HG02970 (cell line): ENCODE measurements at regions not wholly inside any gene's neighbourhood (a gene's known extent, or its start where the extent isn't known, plus 50 kb on each side); places are given as distances from the start of the nearest gene placed in this dataset.
A peak's percentile ranks its signal among the peaks of the same experiment; 100 is the strongest.

ENCODE experiments used
- ATAC-seq: cut with Tn5 transposase; IDR thresholded peaks from one replicate; pipeline ENCODE4 v1.9.1; 2021; ENCODE audit warnings: mild to moderate bottlenecking, moderate library complexity, moderate number of reproducible peaks; ENCODE audit not compliant: unreplicated experiment, low FRiP score

DNA sequence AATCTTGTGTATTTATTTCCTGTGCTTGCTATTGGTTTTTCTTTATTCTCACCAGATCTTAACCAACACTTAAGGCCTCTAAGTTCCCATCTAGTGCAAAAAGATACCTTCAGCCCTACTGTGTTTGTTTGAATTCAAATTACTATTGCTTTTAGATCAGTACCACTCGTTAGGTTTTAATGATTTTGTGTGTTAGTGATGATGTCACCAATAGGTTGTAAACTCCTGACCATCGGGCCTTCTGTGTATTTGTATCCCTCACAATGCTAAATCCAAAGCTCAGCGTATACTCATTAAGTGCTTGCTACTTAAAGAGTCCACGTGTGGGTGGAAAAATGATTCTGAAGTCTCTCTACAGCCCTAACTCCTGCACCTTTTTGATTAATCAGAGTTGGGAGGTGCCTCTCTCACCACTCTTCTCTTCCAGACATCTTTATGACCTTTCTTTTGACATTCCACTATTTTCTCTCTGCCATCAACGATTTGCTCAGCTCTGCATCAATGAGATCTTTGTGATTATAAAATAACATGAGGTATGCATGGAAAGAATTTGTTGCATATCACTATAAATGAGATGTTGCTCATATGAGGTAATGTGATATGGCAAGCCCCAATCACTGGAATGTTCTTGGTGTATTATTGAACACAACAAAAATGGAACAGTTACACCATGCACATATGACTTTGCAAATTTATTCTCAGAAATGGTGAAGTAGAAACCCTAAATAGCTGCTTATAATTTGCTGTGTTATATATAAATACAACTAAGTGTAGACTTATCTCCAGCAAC is 55.1 kb upstream of the LAMA2 start:
- no peak for ATAC-seq

GRCh38 chr6:128826606-128827005 is 56.3 kb upstream of the LAMA2 start:
- no peak for ATAC-seq

DNA sequence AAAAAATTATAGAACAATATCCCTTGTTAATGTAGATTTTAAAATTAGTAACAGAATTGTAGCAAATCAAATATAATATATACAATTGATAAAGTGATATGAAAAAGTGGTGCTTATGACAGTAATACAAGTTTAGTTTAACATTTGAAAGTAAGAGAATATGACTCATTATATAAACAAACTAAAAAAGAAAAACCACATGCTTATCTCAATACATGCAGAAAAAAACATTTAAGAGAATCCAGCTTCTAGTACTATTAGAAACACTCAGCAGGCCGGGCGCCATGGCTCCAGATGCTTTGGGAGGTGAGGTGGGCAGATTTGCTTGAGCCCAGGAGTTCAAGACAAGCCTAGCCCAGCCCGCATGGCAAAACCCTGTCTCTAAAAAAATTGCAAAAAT is 60.7 kb upstream of the LAMA2 start:
- no peak for ATAC-seq

- ATAC-seq, result no peak
These were observed 61.8 kb upstream of the LAMA2 start for GRCh38 chr6:128821116-128821515.

- ATAC-seq, result no peak
These were observed 74.1 kb upstream of the LAMA2 start for GRCh38 chr6:128808856-128809255.

DNA sequence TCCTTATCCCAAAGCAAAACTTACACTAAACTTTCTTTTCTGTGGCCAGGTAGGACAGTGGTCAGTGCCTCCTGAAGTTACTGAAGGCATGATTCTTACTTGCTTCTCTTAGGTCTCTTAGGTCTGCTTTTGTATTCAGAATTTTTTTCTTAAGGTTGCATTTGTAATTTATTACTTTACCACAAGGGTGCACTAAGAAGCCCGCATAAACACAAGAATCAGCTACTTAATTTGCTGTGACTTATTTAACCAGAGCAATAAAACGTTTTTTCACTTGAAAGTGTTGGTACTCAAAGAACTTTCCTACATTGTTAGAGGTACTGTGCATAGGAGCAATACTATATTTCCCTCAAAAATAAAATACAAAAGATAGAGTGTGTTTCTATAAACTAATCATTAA is 75.4 kb upstream of the LAMA2 start:
- ATAC-seq, result no peak

GRCh38 chr6:128806261-128806660 is 76.7 kb upstream of the LAMA2 start:
- no peak for ATAC-seq

DNA sequence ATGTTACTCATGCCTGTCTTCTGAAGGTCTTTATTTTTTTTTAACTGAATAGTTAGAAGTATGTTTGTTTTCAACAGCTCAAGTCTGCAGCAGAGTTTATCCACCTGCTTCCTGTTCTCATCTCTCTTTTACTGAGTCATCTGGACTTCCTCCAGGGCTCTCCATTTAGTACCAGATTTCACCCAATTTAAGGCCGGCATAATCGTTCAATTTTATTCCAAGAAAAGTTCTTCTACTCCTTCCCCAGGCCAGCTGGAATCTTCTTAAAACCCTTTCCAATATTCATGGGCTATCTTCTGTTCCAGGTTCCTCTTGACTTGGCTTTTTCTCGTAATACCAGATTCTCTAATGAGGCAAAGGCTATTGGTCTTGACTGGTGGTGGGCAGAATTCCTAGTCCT is 79.0 kb upstream of the LAMA2 start:
- ATAC-seq, result no peak

GRCh38 chr6:128801621-128802020 is 81.3 kb upstream of the LAMA2 start:
- no peak for ATAC-seq

- ATAC-seq, result no peak
These were observed 98.7 kb upstream of the LAMA2 start for GRCh38 chr6:128784266-128784665.

DNA sequence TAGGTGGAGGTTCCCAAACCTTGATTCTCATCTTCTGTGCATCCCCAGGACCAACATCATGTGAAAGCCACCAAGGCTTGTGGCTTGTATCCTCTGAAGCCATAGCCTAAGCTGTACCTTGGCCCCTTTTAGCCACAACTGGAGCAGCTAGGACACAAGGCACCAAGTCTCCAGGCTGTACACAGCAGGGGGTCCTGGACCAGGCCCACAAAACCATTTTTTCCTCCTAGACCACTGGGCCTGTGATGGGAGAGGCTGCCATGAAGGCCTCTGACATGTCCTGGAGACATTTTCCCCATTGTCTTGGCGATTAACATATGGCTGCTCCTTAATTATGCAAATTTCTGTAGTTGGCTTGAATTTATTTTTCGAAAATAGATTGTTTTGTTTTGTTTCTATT is 114.8 kb upstream of the LAMA2 start:
- ATAC-seq, result no peak

DNA sequence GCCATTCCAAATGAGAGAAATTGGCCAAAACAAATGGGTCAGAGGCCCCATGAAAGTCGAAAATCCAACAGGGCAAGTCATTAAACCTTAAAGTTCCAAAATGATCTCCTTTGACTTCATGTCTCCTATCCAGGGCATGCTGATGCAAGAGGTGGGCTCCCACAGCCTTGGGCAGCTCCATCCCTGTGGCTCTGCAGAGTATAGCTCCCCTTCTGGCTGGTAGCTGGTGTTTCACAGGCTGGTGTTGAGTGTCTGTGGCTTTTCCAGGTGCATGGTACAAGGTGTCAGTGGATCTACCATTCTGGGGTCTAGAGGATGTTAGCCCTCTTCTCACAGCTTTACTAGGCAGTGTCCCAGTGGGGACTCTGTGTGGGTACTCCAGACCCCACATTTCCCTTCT is 115.2 kb upstream of the LAMA2 start:
- ATAC-seq, result no peak

- ATAC-seq, result no peak
These were observed 115.8 kb upstream of the LAMA2 start for GRCh38 chr6:128767150-128767549.

DNA sequence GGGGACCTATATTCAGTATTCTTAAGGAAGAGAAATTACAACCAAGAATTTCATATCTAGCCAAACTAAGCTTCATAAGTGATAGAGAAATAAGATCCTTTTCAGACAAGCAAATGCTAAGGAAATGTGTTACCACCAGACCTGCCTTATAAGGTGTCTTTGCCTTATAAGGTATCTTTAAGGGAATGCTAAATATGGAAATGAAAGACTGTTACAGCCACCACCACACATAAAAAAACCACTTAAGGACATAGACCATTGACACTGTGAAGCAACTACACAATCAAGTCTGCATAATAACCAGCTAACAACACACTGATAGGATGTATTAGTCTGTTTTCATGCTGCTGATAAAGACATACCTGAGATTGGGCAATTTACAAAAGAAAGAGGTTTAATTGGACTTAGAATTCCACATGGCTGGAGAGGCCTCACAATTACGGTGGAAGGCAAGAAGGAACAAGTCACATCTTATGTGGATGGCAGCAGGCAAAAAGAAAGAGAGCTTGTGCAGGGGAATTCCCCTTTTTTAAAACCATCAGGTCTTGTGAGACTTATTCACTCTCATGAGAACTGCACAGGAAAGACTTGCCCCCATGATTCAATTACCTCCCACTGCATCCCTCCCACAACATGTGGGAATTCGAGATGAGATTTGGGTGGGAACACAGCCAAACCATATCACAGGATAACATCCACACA is 119.2 kb upstream of the LAMA2 start:
- no peak for ATAC-seq

GRCh38 chr6:128759901-128760300 is 123.0 kb upstream of the LAMA2 start:
- ATAC-seq, result no peak

DNA sequence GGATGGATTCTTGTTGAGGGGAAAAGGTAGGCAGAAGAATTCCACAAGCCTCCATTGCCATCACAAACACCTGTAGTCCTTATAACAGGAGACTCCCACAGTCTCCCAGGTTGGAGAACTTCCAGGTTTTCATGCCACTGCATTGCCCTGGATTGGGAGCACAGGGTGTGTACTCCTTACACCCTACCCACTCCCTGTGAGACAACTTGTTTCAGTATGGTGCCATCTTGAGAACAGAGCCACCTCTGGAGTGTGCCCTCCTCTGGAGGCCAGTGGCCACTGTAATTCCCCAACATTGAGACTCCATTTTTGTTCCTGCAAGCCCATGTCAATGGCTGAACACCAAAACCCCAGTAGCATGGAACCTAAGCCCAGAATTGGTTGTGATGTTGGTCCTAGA is 123.5 kb upstream of the LAMA2 start:
- ATAC-seq, result no peak

DNA sequence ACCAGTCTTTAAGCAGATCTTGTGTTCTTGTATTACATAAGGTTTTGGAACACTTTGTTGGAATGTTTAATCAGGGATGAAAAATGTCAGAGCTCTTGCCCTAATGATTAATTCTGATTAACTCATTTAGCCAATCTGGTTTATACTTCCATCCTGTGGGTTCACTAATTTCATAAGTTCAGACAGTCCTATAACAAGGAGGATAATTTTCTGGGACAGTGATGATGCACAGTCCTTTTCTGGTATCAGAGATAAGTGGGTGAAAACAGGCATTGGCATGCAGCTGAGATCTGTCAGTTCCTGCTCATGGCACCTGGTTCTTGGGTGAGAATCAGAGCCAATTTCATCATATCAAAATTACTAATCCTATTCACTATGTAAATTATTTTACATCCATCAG is 125.0 kb upstream of the LAMA2 start:
- ATAC-seq, result no peak

DNA sequence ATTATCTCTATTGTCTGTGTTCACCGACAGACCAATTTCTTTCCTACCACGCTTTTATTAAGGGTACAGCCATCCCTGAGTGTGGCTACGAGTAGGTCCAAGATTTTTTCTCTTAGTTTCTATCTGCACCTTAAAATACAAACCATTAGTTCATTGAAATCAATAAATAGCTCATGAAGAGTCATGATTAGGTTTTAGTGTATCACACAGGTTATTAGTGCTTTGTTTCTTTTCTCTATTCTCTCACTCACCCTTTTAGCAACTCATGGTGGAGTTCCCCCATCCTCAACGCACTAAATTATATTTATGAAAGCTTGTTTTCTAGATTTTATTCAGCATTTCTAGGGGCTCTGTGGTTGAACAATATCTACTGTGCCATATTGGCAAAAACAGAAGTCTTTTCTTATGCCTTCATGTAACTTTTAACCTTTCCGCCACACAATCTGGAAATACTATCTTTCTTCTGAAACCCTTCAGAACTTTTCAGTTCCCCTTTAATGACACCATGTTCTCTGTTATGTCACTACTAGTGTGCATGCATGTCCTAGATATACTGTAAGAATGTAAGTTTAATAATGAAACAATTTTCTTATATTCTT is 128.2 kb upstream of the LAMA2 start:
- ATAC-seq, result peak; percentile 95

DNA sequence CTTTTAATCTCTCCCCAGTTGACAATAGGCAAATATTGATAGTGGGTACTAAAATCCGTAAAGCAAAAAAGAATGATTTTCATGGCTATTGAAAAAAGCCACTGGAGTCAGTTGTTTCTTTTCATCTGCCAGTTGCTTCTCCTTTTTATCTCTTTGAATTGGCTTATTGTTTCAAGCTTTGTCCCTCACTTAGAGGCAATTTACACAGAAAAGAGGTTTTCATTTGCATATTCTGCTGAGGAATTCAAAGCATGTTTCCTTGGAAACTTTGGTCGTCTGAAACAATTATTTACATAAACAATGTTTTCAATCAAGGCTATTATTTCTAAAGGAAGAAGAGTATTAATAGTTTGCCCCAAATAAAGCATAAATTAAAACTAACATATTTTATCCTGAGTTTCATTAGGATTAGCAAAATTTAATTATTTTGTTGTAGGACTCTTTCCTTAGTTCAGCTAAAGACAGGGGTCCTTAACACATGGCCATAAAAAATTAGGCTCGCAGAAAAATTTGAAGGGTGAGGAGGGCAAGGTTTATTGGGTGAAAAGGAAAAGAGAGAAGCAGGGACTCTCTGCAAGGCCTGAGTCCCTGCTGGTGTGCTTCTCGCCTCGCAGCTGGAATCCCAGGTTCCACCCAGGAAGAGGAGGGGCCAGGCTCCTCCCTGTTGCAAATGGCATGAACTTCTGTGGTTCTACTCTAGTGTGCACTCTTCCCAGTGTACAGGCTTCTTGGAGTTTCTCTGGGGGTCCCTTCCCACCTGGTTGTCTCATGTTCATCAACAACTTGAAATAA is 138.8 kb upstream of the LAMA2 start:
- no peak for ATAC-seq

DNA sequence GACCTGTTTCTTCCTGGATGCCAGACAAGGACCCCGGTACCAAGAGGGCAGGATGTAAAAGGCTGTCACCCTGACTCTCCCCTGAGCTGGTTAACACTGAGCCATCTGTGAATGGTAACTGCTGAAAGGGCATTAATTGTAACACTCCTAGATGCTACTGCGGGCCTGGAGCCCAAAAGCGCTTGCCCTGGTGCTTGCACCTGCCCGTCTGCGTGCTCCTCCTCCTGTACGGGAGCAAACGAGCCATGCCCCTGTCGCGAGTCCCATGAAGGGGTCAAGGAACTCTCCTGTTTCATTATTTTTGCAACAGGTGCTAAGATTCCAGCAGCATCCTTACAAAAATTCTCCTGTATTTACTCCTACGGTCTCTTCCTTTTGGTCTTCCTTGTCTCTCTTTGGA is 140.0 kb upstream of the LAMA2 start:
- ATAC-seq, result no peak

GRCh38 chr6:128740951-128741350 is 142.0 kb upstream of the LAMA2 start:
- no peak for ATAC-seq
